Fibroblast of villous mesenchyme (primary cell): ENCODE measurements at regions not wholly inside any gene's neighbourhood (a gene's known extent, or its start where the extent isn't known, plus 50 kb on each side); places are given as distances from the start of the nearest gene placed in this dataset.

Source experiments
- DNase-seq: peaks from one replicate; pipeline ENCODE4 v3.0.0-alpha.2; 2010; ENCODE audit warnings: low read depth
- H3K4me3 ChIP-seq: 2 replicates; pipeline ENCODE4 v1.5.1; 2011; ENCODE audit warnings: low read depth, mild to moderate bottlenecking, low read length
- TF ChIP-seq, protein P1 (sequence below): IDR thresholded peaks from 2 replicates; pipeline ENCODE4 v1.5.1; 2012; ENCODE audit warnings: low read depth, mild to moderate bottlenecking, low read length; ENCODE audit not compliant: insufficient read depth

DNA sequence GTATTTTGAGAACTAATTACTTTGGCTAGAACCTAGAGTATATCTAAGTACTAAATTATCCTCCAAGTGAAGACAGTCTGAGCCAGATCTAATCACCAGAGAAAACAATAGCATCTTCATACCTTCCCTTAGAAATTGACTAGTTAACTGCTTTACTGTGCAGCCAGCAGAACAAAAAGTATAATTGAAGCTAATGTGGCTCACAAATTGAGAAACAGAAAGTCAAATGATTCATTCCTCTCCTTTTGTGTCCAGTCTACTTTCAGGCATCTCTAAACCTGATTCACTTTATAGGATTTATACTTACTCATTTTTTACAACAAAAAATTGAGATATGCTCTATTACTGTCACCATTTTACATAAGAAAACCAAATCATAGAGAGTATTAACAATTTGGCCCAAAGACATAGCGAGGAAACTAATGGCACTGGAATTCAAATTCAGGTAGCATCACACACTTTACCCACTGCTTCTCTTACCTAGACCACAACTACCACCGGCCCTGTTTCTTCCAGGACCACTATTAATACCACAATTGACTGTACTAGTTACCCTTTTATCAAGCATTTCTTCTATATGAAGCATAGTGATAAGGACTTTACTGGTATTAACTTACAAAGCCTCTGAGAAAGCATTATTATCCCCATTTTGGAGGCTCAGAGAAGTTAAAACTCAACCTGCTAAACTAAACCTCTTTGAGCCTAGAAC, 1402.6 kb upstream of the TENM4 start:
- H3K4me3 ChIP-seq: no peak overlapping the region
- no peak for DNase-seq
- TF ChIP-seq, protein P1, sequence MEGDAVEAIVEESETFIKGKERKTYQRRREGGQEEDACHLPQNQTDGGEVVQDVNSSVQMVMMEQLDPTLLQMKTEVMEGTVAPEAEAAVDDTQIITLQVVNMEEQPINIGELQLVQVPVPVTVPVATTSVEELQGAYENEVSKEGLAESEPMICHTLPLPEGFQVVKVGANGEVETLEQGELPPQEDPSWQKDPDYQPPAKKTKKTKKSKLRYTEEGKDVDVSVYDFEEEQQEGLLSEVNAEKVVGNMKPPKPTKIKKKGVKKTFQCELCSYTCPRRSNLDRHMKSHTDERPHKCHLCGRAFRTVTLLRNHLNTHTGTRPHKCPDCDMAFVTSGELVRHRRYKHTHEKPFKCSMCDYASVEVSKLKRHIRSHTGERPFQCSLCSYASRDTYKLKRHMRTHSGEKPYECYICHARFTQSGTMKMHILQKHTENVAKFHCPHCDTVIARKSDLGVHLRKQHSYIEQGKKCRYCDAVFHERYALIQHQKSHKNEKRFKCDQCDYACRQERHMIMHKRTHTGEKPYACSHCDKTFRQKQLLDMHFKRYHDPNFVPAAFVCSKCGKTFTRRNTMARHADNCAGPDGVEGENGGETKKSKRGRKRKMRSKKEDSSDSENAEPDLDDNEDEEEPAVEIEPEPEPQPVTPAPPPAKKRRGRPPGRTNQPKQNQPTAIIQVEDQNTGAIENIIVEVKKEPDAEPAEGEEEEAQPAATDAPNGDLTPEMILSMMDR: no peak

DNA sequence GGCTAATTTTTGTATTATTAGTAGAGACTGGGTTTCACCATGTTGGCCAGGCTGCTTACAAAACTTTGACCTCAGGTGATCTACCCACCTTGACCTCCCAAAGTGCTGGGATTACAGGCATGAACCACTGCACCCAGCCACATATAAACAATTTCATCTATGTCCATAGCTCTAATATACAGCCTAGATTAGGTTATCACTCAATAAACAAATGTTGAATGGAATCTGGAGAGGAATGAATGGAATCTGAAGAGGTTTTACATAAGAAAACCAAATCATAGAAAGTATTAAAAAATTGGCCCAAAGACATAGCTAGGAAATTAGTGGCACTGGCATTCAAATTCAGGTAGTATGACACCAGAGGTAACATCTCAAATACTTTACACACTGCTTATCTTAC, 1401.4 kb upstream of the TENM4 start:
- H3K4me3 ChIP-seq: no peak overlapping the region
- TF ChIP-seq, protein P1: no peak
- no peak for DNase-seq

DNA sequence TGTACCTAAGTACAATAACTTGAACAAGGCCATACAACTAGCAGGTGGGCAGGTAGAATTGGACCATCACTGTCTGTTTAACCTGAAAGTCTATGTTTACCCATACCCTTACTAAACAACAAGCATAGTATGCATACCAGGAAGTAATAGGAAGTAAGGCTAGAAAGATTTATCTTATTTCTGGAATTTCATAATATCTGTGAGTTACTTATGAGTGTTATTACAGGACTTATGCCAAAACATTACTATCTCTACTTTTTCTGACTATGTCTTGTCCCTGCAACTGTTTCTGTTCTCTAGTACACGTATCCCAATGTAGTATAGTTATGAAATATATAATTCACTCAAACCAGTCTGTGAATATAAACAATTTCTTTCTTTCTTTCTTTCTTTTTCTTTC, 1400.8 kb upstream of the TENM4 start:
- DNase-seq: no peak
- no peak overlapping the region for H3K4me3 ChIP-seq
- TF ChIP-seq, protein P1: no peak

DNA sequence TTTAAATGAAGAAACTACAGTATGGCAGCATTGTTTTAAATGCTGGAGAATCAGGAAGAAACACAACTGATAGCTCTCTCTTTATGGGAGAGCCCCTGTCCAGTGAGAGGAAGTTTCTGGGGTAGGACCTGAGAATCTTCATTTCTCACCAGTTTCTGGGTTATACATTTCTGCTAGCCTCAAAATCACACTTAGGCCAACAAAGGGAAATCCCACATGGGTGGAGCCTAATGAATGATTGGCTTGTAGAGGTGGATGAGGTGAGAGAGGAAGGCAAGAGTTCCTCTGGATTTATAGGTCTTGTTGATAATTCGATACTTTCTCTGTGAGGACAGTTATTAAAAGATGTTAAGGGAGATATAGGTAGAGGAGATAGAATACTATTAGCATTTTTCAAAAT, 1397.3 kb upstream of the TENM4 start:
- no peak overlapping the region for H3K4me3 ChIP-seq
- TF ChIP-seq, protein P1: no peak
- DNase-seq: no peak

DNA sequence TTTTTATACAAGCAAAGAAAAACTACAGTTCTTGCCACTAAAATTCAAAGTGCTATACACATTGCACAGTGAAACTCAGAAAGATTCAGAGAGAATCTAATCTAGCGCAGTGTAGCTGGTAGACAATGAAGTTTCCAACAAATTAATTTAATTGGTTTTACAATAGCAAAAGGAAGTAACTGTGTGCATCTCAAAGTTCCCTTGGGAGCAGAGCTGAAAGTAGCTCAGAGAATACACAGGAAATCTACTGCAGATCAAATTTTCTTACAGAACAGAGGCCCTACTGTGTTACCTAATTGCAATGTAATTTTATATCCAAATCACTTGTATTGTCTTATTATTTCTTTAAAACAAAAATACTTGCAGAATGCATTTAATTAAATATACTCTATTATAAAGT, 1396.2 kb upstream of the TENM4 start:
- TF ChIP-seq, protein P1: no peak
- no peak overlapping the region for H3K4me3 ChIP-seq

DNA sequence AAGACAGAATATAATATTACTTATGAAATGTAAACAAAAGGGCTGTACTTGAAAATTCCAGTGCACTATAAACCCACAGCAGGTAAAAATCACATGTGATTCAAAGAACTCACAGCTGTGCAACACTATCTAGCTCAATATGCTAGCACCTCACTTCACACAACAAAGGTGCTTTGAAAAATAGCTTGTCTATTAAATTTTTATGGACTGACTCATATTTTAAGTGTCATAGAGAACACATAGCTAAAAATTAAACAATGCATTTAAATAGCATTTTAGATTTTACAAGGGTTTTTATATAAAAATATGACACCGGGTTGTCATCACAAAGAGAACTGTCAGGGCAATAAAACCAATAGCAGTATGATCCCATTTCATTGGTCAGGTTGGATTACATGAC, 1390.5 kb upstream of the TENM4 start:
- TF ChIP-seq, protein P1: no peak
- H3K4me3 ChIP-seq: no peak overlapping the region
- DNase-seq: no peak

More for the DNA sequence above, 1396.2 kb upstream of the TENM4 start:
- DNase-seq: no peak

DNA sequence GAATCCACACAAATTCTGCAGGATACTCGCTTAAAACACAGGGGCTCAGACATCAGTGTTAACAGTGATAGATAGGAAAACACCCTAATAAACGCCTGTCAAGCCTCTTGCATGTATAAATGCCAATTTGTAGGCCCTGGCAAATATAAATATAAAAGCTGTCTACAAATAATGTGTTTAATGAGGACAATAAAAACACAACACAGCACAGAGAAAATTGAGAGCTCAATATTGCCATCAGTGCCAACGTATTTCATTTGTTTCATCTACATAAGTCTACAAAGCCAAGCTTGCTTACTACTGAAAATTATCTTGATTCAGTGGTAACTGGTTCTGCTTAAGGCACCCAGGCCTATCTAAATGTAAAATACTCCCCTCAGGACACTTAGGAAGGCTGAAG, 1387.0 kb upstream of the TENM4 start:
- TF ChIP-seq, protein P1: no peak
- no peak for DNase-seq
- H3K4me3 ChIP-seq: no peak overlapping the region
